GM21723 (cell line): ENCODE measurements at regions not wholly inside any gene's neighbourhood (a gene's known extent, or its start where the extent isn't known, plus 50 kb on each side); places are given as distances from the start of the nearest gene placed in this dataset.

Experiments
- ATAC-seq: cut with Tn5 transposase; IDR thresholded peaks from one replicate; pipeline ENCODE4 v1.9.1; 2021; ENCODE audit warnings: mild to moderate bottlenecking, moderate library complexity; ENCODE audit not compliant: unreplicated experiment

- ATAC-seq, result no peak
These were observed 728.9 kb downstream of the BCL11B start for GRCh38 chr14:98543074-98543473.

DNA sequence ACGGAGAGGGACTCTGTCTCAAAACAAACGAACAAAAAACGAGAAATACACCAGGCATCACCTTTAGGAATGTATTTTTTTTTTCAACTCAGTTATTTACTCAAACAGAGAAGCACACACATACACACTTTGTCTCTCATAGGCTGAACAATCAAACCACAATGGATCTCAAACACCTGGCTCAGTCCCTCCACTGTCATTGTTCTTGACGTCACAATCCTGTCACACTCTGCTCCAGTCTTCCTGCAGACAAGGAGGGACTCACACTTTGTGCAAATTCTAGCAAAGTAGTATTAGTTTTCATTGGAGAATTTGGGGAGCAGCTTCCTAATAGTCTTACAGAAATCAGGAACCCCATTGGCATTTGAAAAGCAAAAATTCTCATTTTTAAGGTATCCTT, 727.8 kb downstream of the BCL11B start:
- no peak for ATAC-seq

DNA sequence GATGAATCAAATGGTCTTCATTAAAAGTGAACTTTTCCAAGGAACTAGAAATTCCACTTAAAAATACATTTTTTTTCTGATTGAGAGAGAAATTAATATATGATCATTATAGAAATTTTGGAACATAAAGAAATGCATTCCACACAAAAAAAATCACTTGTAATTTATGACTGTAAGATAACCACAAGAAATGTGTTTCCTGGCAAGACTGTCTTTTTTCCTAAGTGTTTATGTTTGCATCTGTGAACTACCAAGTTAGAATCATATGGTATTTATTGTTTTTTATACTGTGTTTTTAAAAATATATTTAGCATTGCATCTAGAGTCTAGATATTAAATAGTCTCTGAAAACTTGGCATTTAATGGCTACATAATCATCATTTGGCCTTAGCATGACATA, 726.8 kb downstream of the BCL11B start:
- no peak for ATAC-seq

DNA sequence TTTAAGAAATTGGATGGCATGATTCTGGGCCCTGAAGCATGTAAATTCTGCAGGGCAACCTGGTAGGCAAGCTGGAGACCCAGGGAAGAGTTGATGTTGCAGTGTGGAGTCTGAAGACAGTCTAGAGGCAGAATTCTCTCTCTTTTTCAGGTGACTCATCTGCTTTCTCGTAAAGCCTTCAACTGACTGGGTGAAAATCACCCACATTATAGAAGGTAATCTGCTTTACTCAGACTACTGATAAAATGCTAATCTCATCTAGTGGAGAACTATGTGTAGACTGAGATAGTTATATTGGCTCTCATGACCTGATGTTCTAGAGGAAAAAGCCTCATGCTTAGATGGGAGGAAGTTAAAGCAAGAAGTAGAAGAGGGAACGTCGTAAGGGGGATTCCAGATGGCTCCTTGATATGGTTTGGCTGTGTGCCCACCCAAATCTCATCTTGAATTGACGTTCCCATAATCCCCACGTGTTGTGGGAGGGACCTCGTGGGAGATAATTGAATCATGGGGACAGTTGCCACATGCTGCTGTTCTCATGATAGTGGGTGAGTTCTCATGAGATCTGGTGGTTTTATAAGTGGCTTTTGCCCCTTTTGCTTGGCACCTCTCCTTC, 723.8 kb downstream of the BCL11B start:
- ATAC-seq, result no peak

DNA sequence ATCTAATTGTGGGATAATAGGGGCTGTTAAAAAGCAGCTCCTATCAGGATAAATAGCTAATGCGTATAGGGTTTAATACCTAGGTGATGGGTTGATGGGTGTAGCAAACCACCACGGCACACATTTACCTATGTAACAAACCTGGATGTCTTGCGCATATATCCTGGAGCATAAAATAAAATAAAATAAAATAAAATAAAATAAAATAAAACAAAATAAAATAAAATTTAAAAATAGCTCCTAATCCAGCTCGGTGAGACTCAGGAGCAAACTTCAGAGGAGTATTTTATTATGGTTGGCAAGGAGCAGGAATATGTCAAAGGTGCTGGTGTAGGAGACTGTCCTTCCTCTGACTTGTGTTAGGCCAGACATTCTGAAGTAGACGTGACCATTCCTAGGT, 721.0 kb downstream of the BCL11B start:
- no peak for ATAC-seq

GRCh38 chr14:98555440-98555839, 716.6 kb downstream of the BCL11B start:
- no peak for ATAC-seq

- ATAC-seq, result no peak
These were observed 708.0 kb downstream of the BCL11B start for GRCh38 chr14:98564006-98564405.

- no peak for ATAC-seq
These were observed 707.5 kb downstream of the BCL11B start for GRCh38 chr14:98564541-98564940.

GRCh38 chr14:98571104-98571503, 700.9 kb downstream of the BCL11B start:
- no peak for ATAC-seq

DNA sequence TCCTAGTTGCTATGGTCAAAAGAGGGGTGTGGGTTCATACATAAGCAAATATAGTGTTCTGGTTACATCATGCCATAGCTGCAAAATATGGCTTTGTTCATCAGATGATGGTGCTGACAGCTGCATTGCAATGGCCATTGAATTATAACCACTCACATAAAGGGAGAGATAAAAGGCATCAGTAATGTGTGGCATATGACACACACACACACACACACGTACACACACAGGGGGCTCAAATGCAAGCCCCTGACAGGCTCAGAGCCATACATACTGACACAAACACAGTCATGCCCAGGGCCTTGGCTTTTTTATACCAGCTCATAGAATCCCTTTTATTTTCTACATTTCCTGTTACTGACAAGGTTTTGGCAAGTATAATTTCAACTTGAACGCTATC, 698.9 kb downstream of the BCL11B start:
- no peak for ATAC-seq

GRCh38 chr14:98576463-98576862, 695.5 kb downstream of the BCL11B start:
- ATAC-seq, result no peak

DNA sequence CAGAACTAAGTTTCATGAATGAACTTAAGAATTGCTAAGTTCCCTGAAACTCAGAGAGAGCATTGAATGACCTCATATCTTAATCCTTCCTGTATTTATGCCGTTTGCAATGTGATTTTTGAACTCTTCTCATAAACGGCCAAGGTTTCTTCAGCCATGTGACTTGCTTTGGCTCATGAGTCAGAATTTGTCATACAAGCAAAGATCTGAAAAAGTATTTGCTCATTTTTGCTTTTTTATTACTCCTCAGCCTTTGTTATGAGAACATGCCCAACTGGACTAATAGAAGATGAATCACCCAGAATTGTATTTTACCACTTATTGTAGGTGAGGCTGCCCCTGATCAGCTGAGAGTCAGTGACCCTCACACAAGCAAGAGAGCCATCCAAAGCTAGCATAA, 693.8 kb downstream of the BCL11B start:
- no peak for ATAC-seq

GRCh38 chr14:98579140-98579539, 692.9 kb downstream of the BCL11B start:
- no peak for ATAC-seq

- no peak for ATAC-seq
These were observed 691.8 kb downstream of the BCL11B start for GRCh38 chr14:98580131-98580678.

DNA sequence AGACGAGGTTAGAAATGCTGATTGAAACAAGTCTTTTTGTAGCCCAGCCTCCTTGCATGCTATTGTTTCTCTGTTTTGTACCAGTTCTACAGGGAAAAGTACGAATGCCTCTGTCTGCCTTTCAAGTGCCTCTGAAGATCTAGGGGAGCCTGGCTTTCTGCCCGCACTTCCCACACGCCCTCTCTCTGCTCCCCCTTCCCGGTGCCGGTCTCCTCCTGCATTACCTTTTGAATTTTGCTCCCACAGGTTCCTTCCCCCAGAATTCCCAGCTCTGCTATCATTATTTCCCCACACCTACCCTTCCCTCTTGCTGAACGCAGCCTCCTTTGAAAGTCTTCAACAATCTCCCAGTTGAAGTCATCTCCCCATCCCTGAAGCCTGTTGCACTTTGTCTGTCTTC, 689.7 kb downstream of the BCL11B start:
- no peak for ATAC-seq

GRCh38 chr14:98591161-98591560, 680.8 kb downstream of the BCL11B start:
- ATAC-seq, result no peak

GRCh38 chr14:98592611-98593170, 679.3 kb downstream of the BCL11B start:
- no peak for ATAC-seq

DNA sequence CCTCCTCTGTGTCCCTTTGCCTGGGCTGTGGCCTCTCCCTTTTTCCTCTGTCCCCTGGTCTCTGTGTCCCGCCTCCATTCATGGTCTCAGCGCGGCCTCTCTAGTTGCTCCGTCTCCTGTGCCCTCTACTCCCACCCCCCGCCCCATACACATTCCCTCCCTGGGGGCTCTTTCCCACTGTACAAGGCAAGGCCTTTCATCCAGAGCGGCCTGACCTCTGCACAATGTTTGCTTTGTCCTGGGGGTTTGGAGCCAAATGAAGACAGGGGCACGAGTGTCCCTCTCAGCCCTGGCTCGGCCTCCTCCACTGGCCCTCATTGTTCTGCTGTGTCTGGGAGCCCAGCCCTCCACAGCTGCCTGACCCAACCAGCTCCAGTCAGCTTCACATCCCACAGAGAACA, 678.6 kb downstream of the BCL11B start:
- no peak for ATAC-seq

GRCh38 chr14:98594156-98594555, 677.8 kb downstream of the BCL11B start:
- no peak for ATAC-seq

DNA sequence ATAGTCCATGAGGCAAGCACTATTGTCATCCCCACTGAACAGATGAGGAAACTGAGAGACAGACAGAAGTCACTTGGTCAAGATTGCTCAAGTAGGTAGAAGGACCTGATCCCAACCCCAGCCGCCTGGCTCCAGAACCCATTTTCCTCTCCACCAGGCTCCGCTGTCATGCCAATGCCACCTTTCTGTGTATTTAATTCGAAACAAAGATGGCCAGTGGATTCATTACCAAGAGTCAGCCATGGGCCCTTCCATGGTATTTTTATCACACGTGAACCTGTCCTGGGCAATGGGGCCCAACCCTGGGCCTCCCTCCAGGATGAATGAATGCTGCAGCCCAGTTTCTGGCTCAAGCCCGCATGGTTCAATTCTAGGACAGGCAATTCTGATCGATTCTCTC, 673.4 kb downstream of the BCL11B start:
- ATAC-seq, result no peak

- no peak for ATAC-seq
These were observed 672.9 kb downstream of the BCL11B start for GRCh38 chr14:98599082-98599481.

DNA sequence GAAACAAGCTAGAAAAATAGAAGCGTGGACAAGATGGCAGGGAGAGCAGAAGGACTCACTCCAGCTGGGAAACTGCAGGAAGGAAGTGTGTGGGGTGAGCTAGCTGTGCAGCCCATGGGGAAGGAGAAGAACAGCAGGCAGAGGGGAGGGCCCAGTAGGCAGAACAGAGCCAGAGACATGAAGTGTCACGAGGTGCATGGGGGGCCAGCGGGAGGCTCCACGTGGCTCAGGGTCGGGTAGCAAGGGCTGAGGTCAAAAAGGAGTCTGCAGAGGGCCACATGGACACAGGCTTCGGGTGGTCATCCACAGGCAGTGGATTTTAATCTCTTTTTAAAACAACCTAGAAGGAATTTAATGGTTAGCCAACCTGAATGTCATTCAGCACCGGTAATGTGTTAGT, 669.0 kb downstream of the BCL11B start:
- no peak for ATAC-seq

GRCh38 chr14:98605043-98605442, 667.0 kb downstream of the BCL11B start:
- ATAC-seq, result no peak
